ENCODE measurements at regions not wholly inside any gene's neighbourhood (a gene's known extent, or its start where the extent isn't known, plus 50 kb on each side); places are given as distances from the start of the nearest gene placed in this dataset.

- intact Hi-C loops (cut with micrococcal nuclease) = no loop called here
- Mint-ChIP-seq H3K27me3 (ENCODE audit: insufficient read depth) (no peaks in the 10 kb centered on the region), H3K36me3 (ENCODE audit: low read depth) (no peaks in the 10 kb centered on the region), H3K9me3 (peaks cover 3% of the 10 kb centered on the region), H3K4me3 (no peak overlapping the region), H3K27ac (no peak overlapping the region), H3K4me1 (ENCODE audit: low read depth) (no peaks in the 10 kb centered on the region)
- DNase-seq (ENCODE audit: low spot score) = no peak
Observed at GRCh38 chr3:7920211-7920610, 581.4 kb upstream of the LMCD1 start.

DNA sequence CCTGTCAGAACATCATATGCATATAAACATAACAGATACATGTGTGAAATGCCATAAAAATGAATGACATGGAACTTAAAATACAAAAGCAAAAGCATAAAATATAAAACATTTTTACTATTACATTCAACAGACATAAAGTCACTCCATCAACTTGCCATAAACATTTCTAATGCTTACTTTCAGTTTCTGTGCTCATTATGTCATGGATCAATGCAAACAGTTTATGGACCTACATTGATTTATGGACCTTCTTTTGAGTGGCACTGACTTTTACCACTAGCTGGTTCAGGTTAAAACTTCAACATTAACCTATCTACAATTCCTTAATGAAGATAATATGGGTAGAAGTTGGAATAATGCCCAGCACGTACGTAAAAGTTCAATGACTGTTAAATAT is 577.4 kb upstream of the LMCD1 start:
- no peak for DNase-seq (ENCODE audit: low spot score)

DNA sequence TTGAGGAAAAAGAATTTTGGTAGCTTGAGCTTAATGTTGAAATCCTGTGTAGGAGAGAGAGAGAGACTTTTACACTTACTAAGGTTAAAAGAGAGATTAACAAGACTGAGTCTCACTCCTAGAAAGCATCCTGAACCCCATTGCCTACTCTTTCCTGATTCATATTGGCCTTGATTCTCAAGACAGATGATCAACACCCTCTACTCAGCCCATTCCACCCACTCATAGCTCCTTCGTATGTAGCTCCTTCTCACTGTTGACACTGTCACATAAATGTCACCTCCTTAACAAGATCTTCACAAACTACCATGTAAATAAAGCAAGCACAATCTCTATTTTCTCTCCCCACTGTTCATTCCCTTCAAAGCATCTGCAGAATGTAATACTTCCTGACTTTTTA is 574.6 kb upstream of the LMCD1 start:
- no peak overlapping the region for H3K27ac Mint-ChIP-seq
- no peaks in the 10 kb centered on the region for H3K4me1 Mint-ChIP-seq (ENCODE audit: low read depth)
- H3K9me3 Mint-ChIP-seq = peaks cover 3% of the 10 kb centered on the region
- no peak for DNase-seq (ENCODE audit: low spot score)
- H3K27me3 Mint-ChIP-seq (ENCODE audit: insufficient read depth) = no peaks in the 10 kb centered on the region
- no peaks in the 10 kb centered on the region for H3K36me3 Mint-ChIP-seq (ENCODE audit: low read depth)
- intact Hi-C loops (cut with micrococcal nuclease) = no loop called here
- H3K4me3 Mint-ChIP-seq = no peak overlapping the region

More for the DNA sequence above, 577.4 kb upstream of the LMCD1 start:
- peaks cover 3% of the 10 kb centered on the region for H3K9me3 Mint-ChIP-seq
- H3K4me3 Mint-ChIP-seq = no peak overlapping the region
- no peaks in the 10 kb centered on the region for H3K27me3 Mint-ChIP-seq (ENCODE audit: insufficient read depth)
- intact Hi-C loops (cut with micrococcal nuclease) = no loop called here
- H3K4me1 Mint-ChIP-seq (ENCODE audit: low read depth) = no peaks in the 10 kb centered on the region
- no peaks in the 10 kb centered on the region for H3K36me3 Mint-ChIP-seq (ENCODE audit: low read depth)
- H3K27ac Mint-ChIP-seq = no peak overlapping the region

DNA sequence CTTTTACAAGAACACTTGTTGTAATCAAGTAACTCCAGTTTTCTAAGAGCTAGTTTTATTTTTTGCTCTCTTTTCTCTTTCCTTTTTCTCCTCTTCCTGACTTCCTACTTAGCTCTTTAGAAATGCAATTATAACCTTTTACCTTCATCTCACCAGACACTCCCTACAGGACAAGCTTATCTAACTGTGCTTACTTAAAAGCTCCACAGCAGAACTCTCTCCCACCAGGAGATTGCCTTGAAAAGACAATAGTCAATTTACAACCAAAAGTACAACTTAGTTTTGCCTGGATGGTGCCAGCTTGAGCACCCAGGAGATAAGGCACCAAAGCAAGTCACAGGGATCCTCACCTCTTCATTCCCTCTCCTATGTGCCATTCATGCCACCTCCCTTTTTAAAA is 573.8 kb upstream of the LMCD1 start:
- Mint-ChIP-seq H3K27ac (no peak overlapping the region), H3K9me3 (peaks cover 3% of the 10 kb centered on the region), H3K27me3 (ENCODE audit: insufficient read depth) (no peaks in the 10 kb centered on the region), H3K4me3 (no peak overlapping the region), H3K36me3 (ENCODE audit: low read depth) (no peaks in the 10 kb centered on the region), H3K4me1 (ENCODE audit: low read depth) (no peaks in the 10 kb centered on the region)
- intact Hi-C loops (cut with micrococcal nuclease) = no loop called here
- no peak for DNase-seq (ENCODE audit: low spot score)

DNA sequence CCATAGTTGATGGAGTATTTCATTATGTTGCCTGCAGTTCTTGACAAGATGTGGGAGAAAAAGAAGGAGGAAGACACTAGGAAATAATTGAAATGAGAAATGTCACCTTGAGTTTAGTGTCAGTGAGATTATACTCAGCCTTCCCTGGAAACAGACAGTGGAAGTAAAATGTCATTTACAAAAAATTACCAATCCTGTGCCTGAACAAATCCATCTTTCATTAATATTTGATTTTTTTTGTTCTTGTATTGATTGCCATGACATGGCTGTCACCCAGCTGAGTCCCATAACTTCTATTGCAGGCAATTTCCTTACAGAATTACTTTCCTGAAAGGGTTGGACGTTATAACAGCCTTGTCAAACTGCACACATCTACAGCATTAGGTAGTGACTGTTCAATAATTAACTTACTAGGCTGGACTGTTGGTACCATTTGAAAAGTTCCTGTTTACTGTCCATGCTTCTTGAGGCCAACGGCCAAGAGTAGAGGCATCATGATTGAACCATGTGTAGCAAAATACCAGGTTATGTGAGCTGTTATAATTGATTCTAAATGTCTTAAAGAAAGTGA is 572.2 kb upstream of the LMCD1 start:
- no peak overlapping the region for H3K27ac Mint-ChIP-seq
- H3K27me3 Mint-ChIP-seq (ENCODE audit: insufficient read depth) = no peaks in the 10 kb centered on the region
- H3K9me3 Mint-ChIP-seq = peaks cover 5% of the 10 kb centered on the region
- DNase-seq (ENCODE audit: low spot score) = no peak
- intact Hi-C loops (cut with micrococcal nuclease) = no loop called here
- H3K4me1 Mint-ChIP-seq (ENCODE audit: low read depth) = no peaks in the 10 kb centered on the region
- H3K36me3 Mint-ChIP-seq (ENCODE audit: low read depth) = no peaks in the 10 kb centered on the region
- no peak overlapping the region for H3K4me3 Mint-ChIP-seq

- Mint-ChIP-seq H3K9me3 (peaks cover 24% of the 10 kb centered on the region), H3K36me3 (ENCODE audit: low read depth) (no peaks in the 10 kb centered on the region), H3K27me3 (ENCODE audit: insufficient read depth) (no peaks in the 10 kb centered on the region), H3K27ac (no peak overlapping the region), H3K4me3 (no peak overlapping the region), H3K4me1 (ENCODE audit: low read depth) (no peaks in the 10 kb centered on the region)
- DNase-seq (ENCODE audit: low spot score) = no peak
- intact Hi-C loops (cut with micrococcal nuclease) = no loop called here
Observed at GRCh38 chr3:7934362-7934761, 567.3 kb upstream of the LMCD1 start.

GRCh38 chr3:7947930-7948329 is 553.7 kb upstream of the LMCD1 start:
- H3K36me3 Mint-ChIP-seq (ENCODE audit: low read depth) = no peaks in the 10 kb centered on the region
- no peak for DNase-seq (ENCODE audit: low spot score)
- no peaks in the 10 kb centered on the region for H3K27me3 Mint-ChIP-seq (ENCODE audit: insufficient read depth)
- intact Hi-C loops (cut with micrococcal nuclease) = no loop called here
- H3K9me3 Mint-ChIP-seq = no peaks in the 10 kb centered on the region
- H3K27ac Mint-ChIP-seq = no peak overlapping the region
- no peak overlapping the region for H3K4me3 Mint-ChIP-seq
- no peaks in the 10 kb centered on the region for H3K4me1 Mint-ChIP-seq (ENCODE audit: low read depth)

DNA sequence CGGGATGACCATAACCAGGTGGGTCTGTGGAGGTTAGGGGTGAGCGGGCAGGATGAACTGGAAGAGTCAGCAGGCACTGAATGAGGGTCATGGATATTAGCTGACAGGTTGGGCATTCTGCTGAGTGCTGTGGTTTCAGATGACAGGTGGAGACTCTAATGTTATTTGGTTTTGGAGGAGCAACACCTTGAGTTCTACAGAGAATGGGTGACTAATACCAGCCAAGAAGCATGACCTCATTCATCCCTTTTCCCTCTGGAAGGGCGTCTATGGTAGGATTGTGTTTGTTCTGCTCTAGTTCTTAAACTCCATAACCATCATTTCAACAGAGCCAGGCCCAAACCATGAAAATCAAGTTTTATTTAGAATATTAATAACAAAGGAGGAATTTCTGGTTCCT is 550.7 kb upstream of the LMCD1 start:
- intact Hi-C loops (cut with micrococcal nuclease) = no loop called here

DNA sequence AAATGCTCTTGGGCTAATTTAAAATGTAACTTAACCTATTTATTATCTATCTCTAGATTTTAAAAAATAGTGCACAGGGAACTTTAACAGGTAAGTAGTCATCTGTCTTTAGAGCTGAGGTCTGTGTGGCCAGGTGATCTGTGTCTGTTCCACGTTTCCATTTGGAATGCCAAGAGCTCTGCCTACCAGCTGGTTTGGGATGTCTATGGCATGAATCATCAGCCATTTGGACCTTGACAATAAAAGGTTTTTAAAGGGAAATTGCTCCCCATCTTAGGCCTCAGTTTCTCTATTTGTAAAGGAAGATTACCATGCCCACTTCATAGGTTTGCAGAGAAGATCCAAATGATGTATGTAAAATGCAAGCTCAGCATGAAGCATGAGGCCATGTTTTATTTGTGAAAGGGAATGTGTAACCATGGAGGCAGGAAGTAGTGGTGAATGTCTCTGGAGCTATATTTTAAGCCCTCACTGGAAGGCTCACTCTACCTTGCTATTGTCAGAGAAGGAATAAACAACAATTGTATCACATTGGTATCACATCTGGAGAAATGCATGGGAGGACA is 548.1 kb upstream of the LMCD1 start:
- H3K36me3 Mint-ChIP-seq (ENCODE audit: low read depth) = no peaks in the 10 kb centered on the region
- no peaks in the 10 kb centered on the region for H3K9me3 Mint-ChIP-seq
- no peak overlapping the region for H3K27ac Mint-ChIP-seq
- no peaks in the 10 kb centered on the region for H3K27me3 Mint-ChIP-seq (ENCODE audit: insufficient read depth)
- intact Hi-C loops (cut with micrococcal nuclease) = no loop called here
- H3K4me3 Mint-ChIP-seq = no peak overlapping the region
- H3K4me1 Mint-ChIP-seq (ENCODE audit: low read depth) = no peaks in the 10 kb centered on the region
- DNase-seq (ENCODE audit: low spot score) = no peak

More for the DNA sequence above, 550.7 kb upstream of the LMCD1 start:
- Mint-ChIP-seq H3K27ac (no peak overlapping the region), H3K9me3 (no peaks in the 10 kb centered on the region), H3K27me3 (ENCODE audit: insufficient read depth) (no peaks in the 10 kb centered on the region), H3K4me3 (no peak overlapping the region), H3K4me1 (ENCODE audit: low read depth) (no peaks in the 10 kb centered on the region), H3K36me3 (ENCODE audit: low read depth) (no peaks in the 10 kb centered on the region)
- no peak for DNase-seq (ENCODE audit: low spot score)

GRCh38 chr3:7957024-7957423 is 544.6 kb upstream of the LMCD1 start:
- Mint-ChIP-seq H3K9me3 (no peaks in the 10 kb centered on the region), H3K4me1 (ENCODE audit: low read depth) (no peaks in the 10 kb centered on the region), H3K4me3 (no peak overlapping the region), H3K27ac (no peak overlapping the region), H3K27me3 (ENCODE audit: insufficient read depth) (no peaks in the 10 kb centered on the region), H3K36me3 (ENCODE audit: low read depth) (no peaks in the 10 kb centered on the region)
- intact Hi-C loops (cut with micrococcal nuclease) = no loop called here
- no peak for DNase-seq (ENCODE audit: low spot score)

GRCh38 chr3:7959094-7959493 is 542.5 kb upstream of the LMCD1 start:
- no peak overlapping the region for H3K4me3 Mint-ChIP-seq
- intact Hi-C loops (cut with micrococcal nuclease) = no loop called here
- no peaks in the 10 kb centered on the region for H3K9me3 Mint-ChIP-seq
- H3K36me3 Mint-ChIP-seq (ENCODE audit: low read depth) = no peaks in the 10 kb centered on the region
- no peaks in the 10 kb centered on the region for H3K4me1 Mint-ChIP-seq (ENCODE audit: low read depth)
- no peaks in the 10 kb centered on the region for H3K27me3 Mint-ChIP-seq (ENCODE audit: insufficient read depth)
- no peak for DNase-seq (ENCODE audit: low spot score)
- no peak overlapping the region for H3K27ac Mint-ChIP-seq

- Mint-ChIP-seq H3K4me1 (ENCODE audit: low read depth) (no peaks in the 10 kb centered on the region), H3K27me3 (ENCODE audit: insufficient read depth) (no peaks in the 10 kb centered on the region), H3K36me3 (ENCODE audit: low read depth) (no peaks in the 10 kb centered on the region), H3K4me3 (no peak overlapping the region), H3K9me3 (no peaks in the 10 kb centered on the region), H3K27ac (no peak overlapping the region)
- intact Hi-C loops (cut with micrococcal nuclease) = no loop called here
- no peak for DNase-seq (ENCODE audit: low spot score)
Observed at GRCh38 chr3:7960601-7961000, 541.0 kb upstream of the LMCD1 start.

DNA sequence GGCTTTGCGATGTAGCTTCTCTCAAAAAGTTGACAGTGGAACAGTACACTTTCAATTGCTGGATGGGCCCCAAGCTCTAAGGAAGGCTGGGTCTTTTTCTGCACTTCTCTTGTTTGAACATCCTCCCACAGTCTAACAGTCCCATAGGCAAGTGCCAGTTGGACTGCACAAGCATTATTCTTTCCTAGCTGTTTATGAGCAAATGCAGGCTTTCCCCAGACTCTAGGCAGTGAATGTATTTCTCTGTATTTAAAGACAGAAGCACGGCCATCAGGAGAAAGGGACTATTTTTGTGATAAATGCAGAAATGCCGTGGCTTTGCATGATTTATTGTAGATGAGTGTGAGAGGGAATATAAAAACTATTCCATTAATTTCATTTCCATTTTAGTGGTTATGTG is 539.3 kb upstream of the LMCD1 start:
- H3K36me3 Mint-ChIP-seq (ENCODE audit: low read depth) = no peaks in the 10 kb centered on the region
- no peaks in the 10 kb centered on the region for H3K4me1 Mint-ChIP-seq (ENCODE audit: low read depth)
- intact Hi-C loops (cut with micrococcal nuclease) = no loop called here
- no peak overlapping the region for H3K4me3 Mint-ChIP-seq
- no peaks in the 10 kb centered on the region for H3K27me3 Mint-ChIP-seq (ENCODE audit: insufficient read depth)
- no peaks in the 10 kb centered on the region for H3K9me3 Mint-ChIP-seq
- no peak overlapping the region for H3K27ac Mint-ChIP-seq
- no peak for DNase-seq (ENCODE audit: low spot score)

GRCh38 chr3:7964899-7965298 is 536.7 kb upstream of the LMCD1 start:
- intact Hi-C loops (cut with micrococcal nuclease) = no loop called here
- Mint-ChIP-seq H3K4me1 (ENCODE audit: low read depth) (no peaks in the 10 kb centered on the region), H3K36me3 (ENCODE audit: low read depth) (no peaks in the 10 kb centered on the region), H3K4me3 (no peak overlapping the region), H3K27ac (no peak overlapping the region), H3K27me3 (ENCODE audit: insufficient read depth) (no peaks in the 10 kb centered on the region), H3K9me3 (no peaks in the 10 kb centered on the region)
- no peak for DNase-seq (ENCODE audit: low spot score)

Measured in activated T-helper 1 cell treated with anti-CD3 and anti-CD28 coated beads, Interleukin-12 subunit alpha, Interleukin-12 subunit beta, Interleukin-2, Interleukin-4 antibody, amounts not matched to agents 30 ng/mL and 10 ng/mL and 1 ng/mL, durations not matched to agents 14 hours and 24 hours and 36 hours (primary cell).